ENCODE measurements at regions not wholly inside any gene's neighbourhood (a gene's known extent, or its start where the extent isn't known, plus 50 kb on each side); places are given as distances from the start of the nearest gene placed in this dataset.

GRCh38 chr13:40143106-40143505 lies 487.6 kb downstream of the COG6 start:
- ATAC-seq (no peak), DNase-seq (no peak)
- intact Hi-C loops (cut with DNase I) = no loop called here

- intact Hi-C loops (cut with DNase I) = no loop called here
- DNase-seq (no peak), ATAC-seq (no peak)
Observed at GRCh38 chr13:40143559-40143958, 488.1 kb downstream of the COG6 start.

- intact Hi-C loops (cut with DNase I) = no loop called here
- DNase-seq (no peak), ATAC-seq (no peak)
Observed at GRCh38 chr13:40145139-40145538, 489.7 kb downstream of the COG6 start.

- intact Hi-C loops (cut with DNase I) = no loop called here
- ATAC-seq = no peak
- DNase-seq = no peak
Observed at GRCh38 chr13:40146063-40146462, 490.6 kb downstream of the COG6 start.

GRCh38 chr13:40146611-40147117 lies 491.2 kb downstream of the COG6 start:
- intact Hi-C loops (cut with DNase I) = no loop called here

GRCh38 chr13:40148101-40148500 lies 492.6 kb downstream of the COG6 start:
- DNase-seq (no peak), ATAC-seq (no peak)
- intact Hi-C loops (cut with DNase I) = no loop called here

More at GRCh38 chr13:40146611-40147117, 491.2 kb downstream of the COG6 start:
- DNase-seq = no peak
- ATAC-seq = no peak

GRCh38 chr13:40148742-40149141 lies 493.3 kb downstream of the COG6 start:
- DNase-seq (no peak), ATAC-seq (no peak)
- intact Hi-C loops (cut with DNase I) = no loop called here

GRCh38 chr13:40149611-40150274 lies 494.3 kb downstream of the COG6 start:
- intact Hi-C loops (cut with DNase I) = no loop called here
- DNase-seq (peak; percentile 45), ATAC-seq (peak; percentile 73 to 96)

- intact Hi-C loops (cut with DNase I) = no loop called here
- no peak for DNase-seq
- no peak for ATAC-seq
Observed at GRCh38 chr13:40151673-40152072, 496.2 kb downstream of the COG6 start.

GRCh38 chr13:40152145-40152544 lies 496.7 kb downstream of the COG6 start:
- intact Hi-C loops (cut with DNase I) = no loop called here
- no peak for DNase-seq
- ATAC-seq = no peak

GRCh38 chr13:40152922-40153321 lies 497.5 kb downstream of the COG6 start:
- intact Hi-C loops (cut with DNase I) = no loop called here
- no peak for DNase-seq
- no peak for ATAC-seq

GRCh38 chr13:40153516-40153915 lies 498.1 kb downstream of the COG6 start:
- peak; percentile 40 for DNase-seq
- ATAC-seq = peak in 1 of 2 donors; percentile 50
- intact Hi-C loops (cut with DNase I) = no loop called here

GRCh38 chr13:40155201-40155600 lies 499.7 kb downstream of the COG6 start:
- intact Hi-C loops (cut with DNase I) = no loop called here

GRCh38 chr13:40158218-40158617 lies 502.8 kb downstream of the COG6 start:
- DNase-seq (no peak), ATAC-seq (peak in 1 of 2 donors; percentile 54)
- intact Hi-C loops (cut with DNase I) = no loop called here

More at GRCh38 chr13:40155201-40155600, 499.7 kb downstream of the COG6 start:
- ATAC-seq (no peak), DNase-seq (no peak)

- ATAC-seq (no peak), DNase-seq (no peak)
- intact Hi-C loops (cut with DNase I) = no loop called here
Observed at GRCh38 chr13:40158757-40159156, 503.3 kb downstream of the COG6 start.

GRCh38 chr13:40159736-40160135 lies 504.3 kb downstream of the COG6 start:
- ATAC-seq = no peak
- no peak for DNase-seq
- intact Hi-C loops (cut with DNase I) = no loop called here

GRCh38 chr13:40160618-40161350 lies 505.3 kb downstream of the COG6 start:
- ATAC-seq (no peak), DNase-seq (no peak)
- intact Hi-C loops (cut with DNase I) = no loop called here

GRCh38 chr13:40161351-40161810 lies 505.1 kb downstream of the FOXO1 start:
- ATAC-seq = no peak
- no peak for DNase-seq
- intact Hi-C loops (cut with DNase I) = no loop called here

- no peak for DNase-seq
- no peak for ATAC-seq
- intact Hi-C loops (cut with DNase I) = no loop called here
Observed at GRCh38 chr13:40161931-40162330, 504.5 kb downstream of the FOXO1 start.

Data from left cardiac atrium (tissue), 4 donors.